ENCODE measurements at regions not wholly inside any gene's neighbourhood (a gene's known extent, or its start where the extent isn't known, plus 50 kb on each side); places are given as distances from the start of the nearest gene placed in this dataset.
"Not testable (repeated sequence)": the region's sequence is repeated elsewhere in the genome, so short reads cannot be mapped to it uniquely, and the experiment has no call there.

- no peak for DNase-seq
Measured at GRCh38 chrX:4668802-4669536, 955.5 kb upstream of the PRKX start.

- DNase-seq = no peak
Measured at GRCh38 chrX:4663085-4663484, 949.6 kb upstream of the PRKX start.

- no peak for DNase-seq
Measured at GRCh38 chrX:4661771-4662170, 948.3 kb upstream of the PRKX start.

- no peak for DNase-seq
Measured at GRCh38 chrX:4656419-4656818, 943.0 kb upstream of the PRKX start.

GRCh38 chrX:4655743-4656142, 942.3 kb upstream of the PRKX start:
- no peak for DNase-seq

- DNase-seq = no peak
Measured at GRCh38 chrX:4642114-4642513, 928.7 kb upstream of the PRKX start.

GRCh38 chrX:4638036-4638435, 924.6 kb upstream of the PRKX start:
- no peak for DNase-seq

- no peak for DNase-seq
Measured at GRCh38 chrX:4627414-4627813, 914.0 kb upstream of the PRKX start.

GRCh38 chrX:4622486-4623167, 909.2 kb upstream of the PRKX start:
- DNase-seq = no peak

- DNase-seq = not testable (repeated sequence)
Measured at GRCh38 chrX:4613651-4614050, 900.2 kb upstream of the PRKX start.

- no peak for DNase-seq
Measured at GRCh38 chrX:4588893-4589292, 875.4 kb upstream of the PRKX start.

GRCh38 chrX:4588466-4588865, 875.0 kb upstream of the PRKX start:
- no peak for DNase-seq

GRCh38 chrX:4588056-4588455, 874.6 kb upstream of the PRKX start:
- no peak for DNase-seq

- no peak for DNase-seq
Measured at GRCh38 chrX:4579999-4580398, 866.5 kb upstream of the PRKX start.

- no peak for DNase-seq
Measured at GRCh38 chrX:4579480-4579879, 866.0 kb upstream of the PRKX start.

- no peak for DNase-seq
Measured at GRCh38 chrX:4572691-4573090, 859.2 kb upstream of the PRKX start.

GRCh38 chrX:4570151-4570550, 856.7 kb upstream of the PRKX start:
- no peak for DNase-seq

GRCh38 chrX:4560192-4560591, 846.7 kb upstream of the PRKX start:
- DNase-seq = no peak

- no peak for DNase-seq
Measured at GRCh38 chrX:4550018-4550417, 836.6 kb upstream of the PRKX start.

GRCh38 chrX:4547213-4547836, 833.9 kb upstream of the PRKX start:
- DNase-seq = peak; percentile 9

- DNase-seq = not testable (repeated sequence)
Measured at GRCh38 chrX:4546178-4546577, 832.7 kb upstream of the PRKX start.

GRCh38 chrX:4528247-4528646, 814.8 kb upstream of the PRKX start:
- no peak for DNase-seq

- DNase-seq = no peak
Measured at GRCh38 chrX:4485912-4486311, 772.5 kb upstream of the PRKX start.

GRCh38 chrX:4484266-4484665, 770.8 kb upstream of the PRKX start:
- no peak for DNase-seq
